Epithelial cell of proximal tubule (primary cell): ENCODE measurements at regions not wholly inside any gene's neighbourhood (a gene's known extent, or its start where the extent isn't known, plus 50 kb on each side); places are given as distances from the start of the nearest gene placed in this dataset.
"Not testable (repeated sequence)": the region's sequence is repeated elsewhere in the genome, so short reads cannot be mapped to it uniquely, and the experiment has no call there.

Experiments
- DNase-seq: peaks from one replicate; pipeline ENCODE4 v3.0.0-alpha.2; 2011; ENCODE audit warnings: low read depth
- H3K4me3 ChIP-seq: 2 replicates; pipeline ENCODE4 v1.5.1; 2011; ENCODE audit warnings: low read depth, mild to moderate bottlenecking, low read length
- CTCF ChIP-seq: conservative IDR thresholded peaks from 2 replicates; pipeline ENCODE4 v1.5.1; 2012; ENCODE audit warnings: low read depth, mild to moderate bottlenecking, low read length

- no peak for DNase-seq
- TF ChIP-seq CTCF, result no peak
These were observed 390.7 kb downstream of the CCSER2 start for GRCh38 chr10:84718877-84719616.

GRCh38 chr10:84719687-84720086 is 391.3 kb downstream of the CCSER2 start:
- no peak for TF ChIP-seq CTCF
- H3K4me3 ChIP-seq, result no peak overlapping the region
- DNase-seq, result no peak

More at GRCh38 chr10:84718877-84719616, 390.7 kb downstream of the CCSER2 start:
- no peak overlapping the region for H3K4me3 ChIP-seq

GRCh38 chr10:84727398-84727797 is 399.0 kb downstream of the CCSER2 start:
- H3K4me3 ChIP-seq, result no peak overlapping the region
- no peak for DNase-seq
- no peak for TF ChIP-seq CTCF

- not testable (repeated sequence) for H3K4me3 ChIP-seq, DNase-seq
These were observed 410.7 kb downstream of the CCSER2 start for GRCh38 chr10:84739126-84739525.

- no peak for DNase-seq
- no peak for TF ChIP-seq CTCF
- H3K4me3 ChIP-seq, result no peak overlapping the region
These were observed 411.3 kb downstream of the CCSER2 start for GRCh38 chr10:84739641-84740040.

GRCh38 chr10:84743483-84743882 is 415.1 kb downstream of the CCSER2 start:
- H3K4me3 ChIP-seq, result no peak overlapping the region
- no peak for DNase-seq
- peak; percentile 68 for TF ChIP-seq CTCF

GRCh38 chr10:84755311-84755710 is 426.9 kb downstream of the CCSER2 start:
- no peak for TF ChIP-seq CTCF
- no peak overlapping the region for H3K4me3 ChIP-seq
- DNase-seq, result no peak

GRCh38 chr10:84756653-84757052 is 428.3 kb downstream of the CCSER2 start:
- DNase-seq, H3K4me3 ChIP-seq: not testable (repeated sequence)

- DNase-seq, H3K4me3 ChIP-seq: not testable (repeated sequence)
These were observed 433.7 kb downstream of the CCSER2 start for GRCh38 chr10:84761994-84762614.
